G401.6 (cell line): ENCODE measurements at regions not wholly inside any gene's neighbourhood (a gene's known extent, or its start where the extent isn't known, plus 50 kb on each side); places are given as distances from the start of the nearest gene placed in this dataset.
"Not testable (repeated sequence)": the region's sequence is repeated elsewhere in the genome, so short reads cannot be mapped to it uniquely, and the experiment has no call there.

Source experiments
- FAIRE-seq: peaks from 2 replicates; lab custom pipeline; 2012; peaks lifted over from hg19 to GRCh38; lab: Jason Lieb, UNC

GRCh38 chr11:82210011-82210410 is 523.7 kb downstream of the FAM181B start:
- FAIRE-seq, result no peak

DNA sequence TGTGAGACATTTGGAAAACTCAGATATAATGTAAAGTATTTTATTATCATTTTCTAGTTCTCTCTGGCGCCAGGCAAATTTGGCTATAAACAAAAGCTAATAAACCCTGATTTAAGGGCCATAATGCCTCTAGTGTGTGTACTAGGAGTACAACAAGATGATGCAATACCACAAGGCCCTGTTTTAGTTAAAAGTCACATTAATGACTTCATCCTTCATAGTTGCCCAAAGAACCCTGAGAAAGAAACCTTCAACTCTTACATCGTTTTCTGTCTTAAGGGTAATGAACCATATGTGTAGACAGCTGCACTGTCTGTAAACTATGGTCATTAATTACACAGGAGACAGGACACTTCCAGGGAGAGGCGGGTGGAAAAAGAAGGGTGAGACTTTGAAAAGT is 538.4 kb downstream of the FAM181B start:
- no peak for FAIRE-seq

DNA sequence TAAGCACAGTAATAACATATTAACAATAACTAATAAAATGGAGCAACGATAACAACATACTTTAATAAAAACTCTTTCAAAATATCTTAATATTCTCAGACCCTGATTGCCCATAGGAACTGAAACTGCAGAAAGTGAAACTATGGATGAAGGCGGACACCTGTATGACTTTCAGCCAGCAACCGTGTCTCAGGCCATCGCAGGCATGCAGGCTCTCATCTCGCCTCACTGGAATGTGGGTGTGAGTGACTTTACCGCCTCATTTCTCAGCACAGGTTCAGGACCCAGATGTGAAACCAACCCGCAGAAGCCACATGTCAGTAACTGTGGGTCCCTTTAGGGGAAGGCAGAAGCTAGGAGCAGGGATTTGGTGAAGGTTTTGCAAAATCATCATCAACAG is 539.1 kb downstream of the FAM181B start:
- FAIRE-seq, result no peak

GRCh38 chr11:82191695-82192094 is 542.0 kb downstream of the FAM181B start:
- FAIRE-seq, result no peak

DNA sequence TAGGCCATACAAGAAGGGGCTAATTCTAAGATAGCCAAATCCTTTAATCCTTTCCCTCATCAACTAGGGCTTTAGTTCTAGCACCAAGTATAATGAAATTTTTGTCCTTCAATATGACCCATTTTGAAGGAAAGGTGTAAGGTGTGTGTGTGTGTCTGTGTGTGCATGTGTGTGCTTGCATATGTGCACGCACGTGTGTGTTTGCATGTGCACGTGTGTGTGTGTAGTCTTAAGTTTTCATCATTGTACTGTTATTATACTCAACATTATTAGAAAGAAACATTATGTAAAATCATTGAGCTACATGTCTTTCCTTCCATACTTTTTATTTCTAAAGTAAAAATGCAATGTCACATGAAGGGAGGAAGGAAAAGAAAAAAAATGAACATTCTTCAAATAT is 547.7 kb downstream of the FAM181B start:
- FAIRE-seq, result no peak

DNA sequence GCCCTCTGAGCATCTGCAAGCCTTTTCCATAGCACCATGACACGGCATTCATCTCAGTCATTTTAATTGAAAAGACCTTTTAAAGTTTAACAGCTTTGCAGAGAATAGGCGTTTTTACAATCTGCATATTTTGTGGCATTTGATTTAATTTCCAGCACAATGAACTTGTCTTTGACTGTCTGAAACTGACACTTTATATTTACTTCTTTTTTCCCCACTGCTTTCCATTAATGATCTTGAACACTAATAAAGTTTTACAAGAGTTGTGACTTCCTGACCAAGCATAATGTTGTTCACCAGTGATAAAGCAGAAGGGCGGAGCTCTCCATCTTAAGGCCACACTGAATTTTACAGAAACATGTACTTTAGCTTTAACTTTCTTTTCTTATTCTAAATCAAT is 548.7 kb downstream of the FAM181B start:
- FAIRE-seq, result no peak

GRCh38 chr11:82183346-82183745 is 550.3 kb downstream of the FAM181B start:
- FAIRE-seq, result no peak

GRCh38 chr11:82182697-82183096 is 551.0 kb downstream of the FAM181B start:
- not testable (repeated sequence) for FAIRE-seq

GRCh38 chr11:82181796-82182195 is 551.9 kb downstream of the FAM181B start:
- FAIRE-seq, result not testable (repeated sequence)

DNA sequence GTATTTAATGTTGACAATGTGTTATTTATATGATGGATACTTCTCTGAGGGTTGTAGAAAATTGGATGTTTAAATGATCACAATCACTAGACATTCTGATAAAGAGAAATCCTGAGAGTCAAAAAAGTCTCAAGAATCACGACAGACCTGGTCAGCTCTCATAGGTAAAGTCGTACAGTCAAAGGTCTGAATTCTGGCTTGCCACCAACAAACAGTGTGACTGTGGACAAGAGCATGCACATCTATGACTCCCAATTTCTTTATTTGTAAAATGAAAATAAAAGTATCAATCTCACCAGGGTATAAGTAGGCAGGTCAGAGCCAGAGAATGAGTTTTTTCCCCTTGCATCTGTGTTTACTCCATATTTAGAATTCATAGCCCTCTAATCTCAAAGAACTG is 556.7 kb downstream of the FAM181B start:
- no peak for FAIRE-seq

GRCh38 chr11:82176365-82176764 is 557.3 kb downstream of the FAM181B start:
- FAIRE-seq, result no peak

DNA sequence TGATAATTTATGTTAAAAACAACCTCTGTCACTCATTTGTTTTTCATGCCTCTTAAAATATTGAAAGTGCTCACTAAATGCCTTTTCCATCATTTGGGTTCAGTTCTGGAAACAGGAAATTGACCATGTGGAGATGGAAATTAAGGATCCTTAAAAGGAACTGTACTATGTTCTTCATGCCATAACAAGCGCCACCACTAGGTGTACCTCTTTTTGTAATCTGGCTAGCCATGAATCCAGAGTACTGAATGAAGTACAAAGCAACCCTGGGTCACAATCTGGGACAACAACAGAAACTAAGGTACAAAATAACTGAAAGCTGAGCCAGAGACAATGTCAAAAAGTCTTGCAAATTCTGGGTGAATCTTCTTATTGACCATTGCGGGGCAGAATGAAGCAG is 559.1 kb downstream of the FAM181B start:
- FAIRE-seq, result no peak

DNA sequence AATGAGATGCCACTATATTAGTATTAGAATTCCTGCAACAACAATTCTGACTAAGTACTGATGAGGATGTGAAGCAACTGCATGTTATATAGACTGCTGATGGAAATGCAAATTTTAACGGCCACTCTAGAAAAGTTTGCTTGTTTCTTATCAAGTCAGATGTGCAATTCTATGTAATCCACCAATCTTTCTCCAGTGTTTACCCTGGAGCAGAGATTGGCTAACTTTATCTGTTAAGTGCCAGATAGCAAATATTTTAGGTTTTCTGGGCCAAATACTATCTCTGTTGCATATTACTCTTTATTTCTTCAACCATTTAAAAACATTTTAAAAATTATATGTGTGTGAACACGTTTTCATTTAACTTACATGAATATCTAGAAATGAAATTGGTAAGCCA is 586.9 kb downstream of the FAM181B start:
- FAIRE-seq, result no peak

DNA sequence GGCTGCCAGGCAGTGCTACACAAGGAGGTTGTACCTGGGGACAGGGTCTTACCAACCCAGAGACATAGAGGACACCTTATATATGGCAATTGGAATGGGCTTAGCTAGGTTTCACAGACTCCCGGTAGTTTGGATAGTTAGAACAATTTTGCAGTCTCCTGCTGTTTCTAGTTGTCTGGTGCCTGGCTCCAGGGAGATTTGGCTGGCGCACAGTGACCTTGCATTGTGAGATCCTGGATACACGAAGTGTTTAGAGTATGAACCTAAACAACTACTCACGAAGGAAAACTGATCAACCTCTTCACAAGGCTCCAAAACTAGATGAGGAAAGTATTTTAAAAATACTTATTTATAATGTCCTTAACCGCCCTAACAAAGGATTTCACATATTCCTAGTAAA is 614.7 kb downstream of the FAM181B start:
- no peak for FAIRE-seq

- no peak for FAIRE-seq
These were observed 616.3 kb downstream of the FAM181B start for GRCh38 chr11:82117362-82117761.

DNA sequence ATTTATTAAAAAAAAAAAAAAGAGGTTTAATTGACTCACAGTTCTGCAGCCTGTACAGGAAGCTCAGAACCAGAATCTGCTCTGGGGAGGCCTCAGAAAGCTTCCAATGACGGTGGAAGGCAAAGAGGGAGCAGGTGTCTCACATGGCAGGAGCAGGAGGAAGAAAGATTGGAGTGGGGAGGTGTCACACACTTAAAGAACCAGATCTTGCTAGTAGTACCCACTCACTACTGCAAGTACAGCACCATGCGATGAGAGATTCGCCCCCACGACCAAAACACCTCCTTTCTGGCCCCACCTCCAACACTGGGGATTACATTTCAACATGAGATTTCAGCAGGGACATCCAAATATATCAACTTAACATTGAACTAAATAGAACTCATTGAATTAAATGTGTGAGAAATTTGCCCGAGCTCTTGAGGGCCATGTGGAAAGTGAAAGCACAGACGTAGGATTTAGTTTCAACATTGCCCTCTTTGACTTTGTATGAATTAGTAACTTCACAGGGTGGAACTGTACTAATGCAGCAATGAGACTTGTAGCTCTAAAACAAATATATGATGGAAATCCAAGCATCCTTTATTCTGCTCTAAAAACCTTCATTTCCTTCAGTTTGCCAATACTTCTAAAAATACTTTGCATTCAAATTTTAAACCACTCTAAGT is 628.2 kb downstream of the FAM181B start:
- FAIRE-seq, result no peak

DNA sequence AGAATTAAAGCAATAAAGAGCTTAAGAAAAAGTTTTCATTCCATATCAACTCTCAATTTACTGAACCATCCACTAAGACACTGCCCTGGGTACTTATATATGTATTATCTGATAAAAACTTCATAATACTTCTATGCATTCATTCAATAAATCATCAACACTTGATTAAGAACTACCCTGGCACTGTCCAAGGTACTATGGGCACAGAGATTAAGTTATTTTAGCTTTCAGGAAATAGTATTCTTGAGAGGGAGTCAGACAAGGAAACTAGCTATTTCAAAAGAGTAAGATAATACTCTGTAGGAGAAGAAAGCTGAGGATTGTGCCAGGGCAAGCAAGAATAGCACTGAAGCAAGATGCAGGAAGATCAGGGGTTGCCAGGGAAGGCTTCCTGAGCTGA is 640.8 kb downstream of the FAM181B start:
- FAIRE-seq, result no peak

GRCh38 chr11:82089426-82089825 is 644.2 kb downstream of the FAM181B start:
- FAIRE-seq, result no peak

GRCh38 chr11:82085493-82085892 is 648.2 kb downstream of the FAM181B start:
- no peak for FAIRE-seq

- FAIRE-seq, result no peak
These were observed 650.7 kb downstream of the FAM181B start for GRCh38 chr11:82082976-82083375.

DNA sequence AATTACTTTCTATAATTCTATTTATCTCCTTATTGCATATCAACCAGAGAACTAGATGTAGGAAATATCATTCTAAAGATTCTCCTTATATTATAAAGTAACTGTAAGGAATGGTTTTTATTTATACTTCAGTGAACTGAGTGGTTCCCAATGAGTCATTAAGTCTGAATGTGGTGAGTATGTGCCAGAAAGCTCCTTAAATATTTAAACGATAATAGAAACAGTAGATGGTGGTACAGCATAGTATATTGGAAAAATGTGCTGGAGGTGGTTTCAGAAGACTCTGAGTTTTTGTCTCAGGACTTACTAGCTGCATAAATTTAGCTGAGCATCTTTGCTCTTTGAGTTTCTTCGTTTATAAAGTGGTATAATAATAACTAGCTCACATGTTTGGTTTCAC is 653.5 kb downstream of the FAM181B start:
- no peak for FAIRE-seq

DNA sequence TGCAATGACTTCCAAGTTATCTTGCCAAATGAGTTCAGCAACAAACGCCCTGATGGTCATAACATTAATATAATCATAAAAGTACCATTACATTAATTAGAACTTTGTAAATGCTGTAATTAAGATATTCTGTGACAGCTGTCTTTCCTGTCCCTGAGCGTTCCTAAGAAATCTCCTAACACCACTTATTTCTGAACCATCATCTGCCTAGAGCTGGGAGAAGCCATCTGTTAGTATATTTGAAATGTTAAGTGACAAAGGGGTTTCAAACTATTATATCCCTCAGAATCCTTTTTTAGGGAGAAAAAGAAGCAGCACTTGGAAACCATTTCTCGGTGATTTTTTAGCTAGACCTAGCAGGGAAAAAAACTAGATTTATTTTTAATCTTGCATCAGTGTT is 657.5 kb downstream of the FAM181B start:
- FAIRE-seq, result no peak

DNA sequence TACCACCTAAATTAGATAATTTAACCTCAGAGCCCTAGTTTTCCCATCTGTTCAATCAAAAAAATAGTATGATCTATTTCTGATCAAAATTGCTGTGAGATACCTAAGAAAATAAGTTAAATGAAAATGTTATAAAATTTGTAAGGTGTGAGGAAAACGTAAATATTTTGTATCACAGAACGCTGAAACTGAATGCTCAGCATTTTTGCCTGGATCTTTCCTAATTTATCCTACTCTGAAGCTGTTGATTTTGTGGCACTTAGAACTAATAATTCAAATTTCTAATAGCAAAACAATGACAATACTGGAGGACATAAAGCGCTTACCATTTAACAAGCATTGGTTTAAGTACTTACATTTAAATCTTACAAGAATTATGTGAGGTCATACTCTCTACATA is 674.2 kb downstream of the FAM181B start:
- FAIRE-seq, result no peak

DNA sequence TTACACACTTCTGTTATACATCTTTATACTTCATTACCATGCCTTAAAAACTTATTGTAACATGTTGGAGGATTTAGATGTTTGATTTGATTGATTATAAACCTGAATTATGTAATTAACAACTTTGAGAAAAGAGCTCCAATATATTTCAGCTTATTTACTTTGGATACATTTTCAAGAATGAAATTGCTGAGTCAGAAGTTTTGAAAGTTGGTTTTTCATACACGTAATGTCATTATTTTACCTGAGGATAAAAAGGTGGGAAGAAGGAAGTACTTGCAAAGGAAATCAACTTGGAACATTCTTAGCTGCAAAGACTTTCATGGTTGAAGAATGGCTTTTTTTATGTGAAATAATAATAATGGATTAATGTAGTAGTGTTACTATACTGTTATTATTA is 677.2 kb downstream of the FAM181B start:
- no peak for FAIRE-seq

GRCh38 chr11:82049199-82049598 is 684.5 kb downstream of the FAM181B start:
- FAIRE-seq, result no peak
